AG04449 (cell line): ENCODE measurements at regions not wholly inside any gene's neighbourhood (a gene's known extent, or its start where the extent isn't known, plus 50 kb on each side); places are given as distances from the start of the nearest gene placed in this dataset.

Experiments
- CTCF ChIA-PET: fragments of 350-600 bp; formaldehyde crosslinking; extraction: SDS; loops from one replicate; lab custom pipeline; 2021; ENCODE audit warnings: antibody characterized with exemption; lab: Yijun Ruan, JAX
- POLR2A ChIA-PET: fragments of 400-600, 350-600 bp; formaldehyde crosslinking; extraction: SDS; loops from one replicate; lab custom pipeline; 2020; ENCODE audit warnings: antibody characterized with exemption, inconsistent platforms; lab: Yijun Ruan, JAX
- DNase-seq: peaks from one replicate; pipeline ENCODE4 v3.0.0-alpha.2; 2010; ENCODE audit warnings: low read depth, low spot score
- H3K4me3 ChIP-seq: 2 replicates; pipeline ENCODE4 v1.5.1; 2011; ENCODE audit warnings: low read depth, mild to moderate bottlenecking, control low read depth, low read length
- TF ChIP-seq, protein P1 (sequence below): IDR thresholded peaks from one replicate; pipeline ENCODE4 v1.5.1; 2011; ENCODE audit warnings: mild to moderate bottlenecking, moderate library complexity, low read length, control low read depth, inconsistent platforms; ENCODE audit not compliant: insufficient read depth; ENCODE audit errors: missing control alignments

DNA sequence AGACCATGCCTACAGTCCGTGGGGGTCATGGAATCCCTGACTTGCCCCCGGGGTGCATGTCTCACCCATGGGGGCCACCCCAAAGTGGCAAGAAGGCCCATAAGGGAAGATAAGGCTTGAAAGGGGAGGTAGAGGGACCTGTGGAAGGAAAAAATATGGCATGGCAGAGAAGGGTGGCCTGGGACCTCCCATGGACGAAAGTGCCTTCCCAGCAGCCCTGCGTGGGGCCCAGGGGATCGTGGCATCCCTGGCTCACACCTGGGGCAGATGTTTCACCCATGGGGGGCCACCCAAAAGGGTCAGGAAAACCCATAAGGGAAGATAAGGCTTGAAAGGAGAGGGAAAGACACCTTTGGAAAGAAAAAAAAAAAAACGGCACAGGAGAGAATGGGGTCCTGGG lies 264.6 kb downstream of the ALG10 start:
- no peak for DNase-seq
- TF ChIP-seq, protein P1, sequence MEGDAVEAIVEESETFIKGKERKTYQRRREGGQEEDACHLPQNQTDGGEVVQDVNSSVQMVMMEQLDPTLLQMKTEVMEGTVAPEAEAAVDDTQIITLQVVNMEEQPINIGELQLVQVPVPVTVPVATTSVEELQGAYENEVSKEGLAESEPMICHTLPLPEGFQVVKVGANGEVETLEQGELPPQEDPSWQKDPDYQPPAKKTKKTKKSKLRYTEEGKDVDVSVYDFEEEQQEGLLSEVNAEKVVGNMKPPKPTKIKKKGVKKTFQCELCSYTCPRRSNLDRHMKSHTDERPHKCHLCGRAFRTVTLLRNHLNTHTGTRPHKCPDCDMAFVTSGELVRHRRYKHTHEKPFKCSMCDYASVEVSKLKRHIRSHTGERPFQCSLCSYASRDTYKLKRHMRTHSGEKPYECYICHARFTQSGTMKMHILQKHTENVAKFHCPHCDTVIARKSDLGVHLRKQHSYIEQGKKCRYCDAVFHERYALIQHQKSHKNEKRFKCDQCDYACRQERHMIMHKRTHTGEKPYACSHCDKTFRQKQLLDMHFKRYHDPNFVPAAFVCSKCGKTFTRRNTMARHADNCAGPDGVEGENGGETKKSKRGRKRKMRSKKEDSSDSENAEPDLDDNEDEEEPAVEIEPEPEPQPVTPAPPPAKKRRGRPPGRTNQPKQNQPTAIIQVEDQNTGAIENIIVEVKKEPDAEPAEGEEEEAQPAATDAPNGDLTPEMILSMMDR: no peak
- POLR2A ChIA-PET: no interaction called here
- H3K4me3 ChIP-seq: no peak overlapping the region
- CTCF ChIA-PET: no interaction called here

DNA sequence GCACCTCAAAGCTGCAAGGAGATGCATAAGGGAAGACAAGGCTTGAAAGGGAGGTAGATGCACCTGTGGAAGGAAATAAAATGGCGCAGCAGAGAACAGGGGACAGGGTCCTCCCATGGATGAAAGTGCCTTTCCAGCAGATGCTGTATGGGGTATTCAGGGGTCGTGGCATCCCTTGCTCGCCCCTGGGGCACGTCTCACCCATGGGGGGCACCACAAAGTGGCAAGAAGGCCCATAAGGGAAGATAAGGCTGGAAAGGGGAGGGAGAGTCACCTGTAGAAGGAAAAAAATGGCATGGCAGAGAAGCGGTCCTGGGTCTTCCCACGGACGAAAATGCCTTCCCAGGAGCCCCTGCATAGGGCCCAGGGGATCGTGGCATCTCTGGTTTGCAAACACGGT lies 265.1 kb downstream of the ALG10 start:
- H3K4me3 ChIP-seq: no peak overlapping the region
- TF ChIP-seq, protein P1: no peak
- no peak for DNase-seq
- POLR2A ChIA-PET: no interaction called here
- CTCF ChIA-PET: no interaction called here

DNA sequence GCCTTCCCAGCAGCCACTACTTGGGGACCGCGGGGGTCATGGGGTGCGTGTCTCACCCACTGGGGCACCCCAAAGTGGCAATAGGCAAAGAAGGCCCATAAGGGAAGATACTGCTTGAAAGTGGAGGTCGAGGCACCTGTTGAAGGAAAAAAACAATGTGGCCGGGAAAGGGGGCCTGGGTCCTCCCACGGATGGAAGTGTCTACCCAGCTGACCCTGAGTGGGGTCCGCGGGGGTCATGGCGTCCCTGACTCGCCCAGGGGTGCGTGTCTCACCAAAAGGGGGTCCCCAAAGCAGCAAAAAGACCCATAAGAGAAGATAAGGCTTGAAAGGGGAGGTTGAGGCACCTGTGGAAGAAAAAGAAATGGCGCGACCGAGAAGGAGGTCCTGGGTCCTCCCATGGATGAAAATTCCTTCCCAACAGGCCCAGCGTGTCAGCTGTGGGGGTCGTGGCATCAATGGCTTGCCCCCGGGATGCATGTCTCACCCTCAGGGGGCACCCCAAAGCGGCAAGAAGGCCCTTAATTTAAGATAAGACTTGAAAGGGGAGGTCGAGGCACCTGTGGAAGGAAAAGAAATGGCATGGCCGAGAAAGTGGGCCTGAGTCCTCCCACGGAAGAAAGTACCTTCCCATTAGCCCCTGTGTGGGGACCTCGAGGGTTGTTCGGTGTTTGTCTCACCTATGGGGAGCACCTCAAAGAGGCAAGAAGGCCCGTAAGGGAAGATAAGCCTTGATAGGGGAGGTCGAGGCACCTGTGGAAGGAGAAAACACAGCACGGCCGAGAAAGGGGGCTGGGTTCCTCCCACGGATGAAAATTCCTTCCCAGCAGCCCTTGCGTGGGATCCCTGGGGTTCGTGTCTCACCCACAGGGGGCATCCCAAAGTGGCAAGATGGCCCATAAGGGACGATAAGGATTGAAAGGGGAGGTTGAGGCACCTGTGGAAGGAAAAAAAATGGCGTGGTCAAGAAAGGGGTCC lies 266.0 kb downstream of the ALG10 start:
- ChIA-PET CTCF (no interaction called here), POLR2A (no interaction called here)
- DNase-seq: no peak

DNA sequence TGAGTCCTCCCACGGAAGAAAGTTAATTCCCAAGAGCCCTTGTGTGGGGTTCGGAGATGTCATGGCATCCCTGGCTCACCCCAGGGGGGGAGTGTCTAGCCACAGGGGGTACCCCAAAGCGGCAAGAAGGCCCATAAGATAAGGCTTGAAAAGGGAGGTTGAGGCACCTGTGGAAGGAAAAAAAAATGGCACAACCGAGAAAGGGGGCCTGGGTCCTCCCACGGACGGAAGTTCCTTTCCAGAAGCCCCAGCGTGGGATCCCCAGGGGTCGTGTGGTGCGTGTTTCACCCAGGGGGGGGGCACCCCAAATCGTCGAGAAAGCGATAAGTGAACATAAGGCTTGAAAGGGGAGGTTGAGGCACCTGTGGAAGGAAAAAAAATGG lies 266.7 kb downstream of the ALG10 start:
- TF ChIP-seq, protein P1: no peak
- ChIA-PET POLR2A (no interaction called here), CTCF (no interaction called here)
- DNase-seq: no peak
- H3K4me3 ChIP-seq: no peak overlapping the region

More for the DNA sequence above, 266.0 kb downstream of the ALG10 start:
- TF ChIP-seq, protein P1: no peak
- H3K4me3 ChIP-seq: no peak overlapping the region

GRCh38 chr12:34289431-34290380 lies 267.4 kb downstream of the ALG10 start:
- TF ChIP-seq, protein P1: no peak
- no peak overlapping the region for H3K4me3 ChIP-seq
- DNase-seq: no peak
- CTCF ChIA-PET: no interaction called here
- POLR2A ChIA-PET: no interaction called here
